GM12878 (cell line): ENCODE measurements at regions not wholly inside any gene's neighbourhood (a gene's known extent, or its start where the extent isn't known, plus 50 kb on each side); places are given as distances from the start of the nearest gene placed in this dataset.

Experiments used
- BHLHE40 ChIP-seq, 2 experiments: fragments of 450-650 bp in 1 of 2; IDR thresholded peaks; 2 replicates each; pipeline ENCODE4 v1.6.1; 2011 to 2017; ENCODE audit warnings: low read depth in 2 of 2, borderline replicate concordance in 1 of 2, improper control_type of control experiment in 1 of 2, low read length in 1 of 2, mild to moderate bottlenecking in 1 of 2
- ESRRA ChIP-seq: IDR thresholded peaks from 2 replicates; pipeline ENCODE4 v1.6.1; 2012; ENCODE audit warnings: mild to moderate bottlenecking, low read length, improper control_type of control experiment
- EZH2 ChIP-seq: IDR thresholded peaks from 2 replicates; pipeline ENCODE4 v1.6.1; 2012; ENCODE audit warnings: low read depth, mild to moderate bottlenecking, control low read depth, inconsistent platforms, low read length, borderline replicate concordance; ENCODE audit not compliant: control insufficient read depth
- LARP7 ChIP-seq: fragments of 450-650 bp; IDR thresholded peaks from 2 replicates; pipeline ENCODE4 v1.6.1; 2017; ENCODE audit warnings: mild to moderate bottlenecking
- NFIC ChIP-seq: IDR thresholded peaks from 2 replicates; pipeline ENCODE4 v1.6.1; 2012; ENCODE audit warnings: low read depth, mild to moderate bottlenecking, inconsistent platforms, low read length, moderate library complexity
- POLR2A ChIP-seq: IDR thresholded peaks from 2 replicates; pipeline ENCODE4 v1.6.1; 2011; ENCODE audit warnings: low read depth, mild to moderate bottlenecking, low read length
- RFX5 ChIP-seq: IDR thresholded peaks from 2 replicates; pipeline ENCODE4 v1.6.1; 2011; ENCODE audit warnings: low read depth, low read length, improper control_type of control experiment
- SMAD1 ChIP-seq: fragments of 450-650 bp; IDR thresholded peaks from 2 replicates; pipeline ENCODE4 v1.6.1; 2018; ENCODE audit warnings: mild to moderate bottlenecking, low read depth; ENCODE audit not compliant: partially characterized antibody
- SMARCA5 ChIP-seq: fragments of 450-650 bp; IDR thresholded peaks from 2 replicates; pipeline ENCODE4 v1.6.1; 2017; ENCODE audit warnings: mild to moderate bottlenecking
- STAT1 ChIP-seq: fragments of 450-650 bp; conservative IDR thresholded peaks from 2 replicates; pipeline ENCODE4 v1.6.1; 2014; ENCODE audit warnings: antibody characterized with exemption, mild to moderate bottlenecking
- TCF7 ChIP-seq: IDR thresholded peaks from 2 replicates; pipeline ENCODE4 v1.6.1; 2014; ENCODE audit warnings: antibody characterized with exemption, borderline replicate concordance
- TF ChIP-seq, protein P1 (sequence below), 3 experiments: IDR thresholded peaks in 2 of 3; conservative IDR thresholded peaks in 1 of 3; 2 replicates each; pipeline ENCODE4 v1.5.1; 2011; ENCODE audit warnings: low read depth in 3 of 3, low read length in 3 of 3, mild to moderate bottlenecking in 3 of 3, control low read depth in 2 of 3, moderate library complexity in 2 of 3, inconsistent platforms in 1 of 3, mixed read lengths in 1 of 3; ENCODE audit not compliant: control insufficient read depth in 2 of 3, insufficient read depth in 1 of 3; ENCODE audit errors: extremely low read depth in 1 of 3

DNA sequence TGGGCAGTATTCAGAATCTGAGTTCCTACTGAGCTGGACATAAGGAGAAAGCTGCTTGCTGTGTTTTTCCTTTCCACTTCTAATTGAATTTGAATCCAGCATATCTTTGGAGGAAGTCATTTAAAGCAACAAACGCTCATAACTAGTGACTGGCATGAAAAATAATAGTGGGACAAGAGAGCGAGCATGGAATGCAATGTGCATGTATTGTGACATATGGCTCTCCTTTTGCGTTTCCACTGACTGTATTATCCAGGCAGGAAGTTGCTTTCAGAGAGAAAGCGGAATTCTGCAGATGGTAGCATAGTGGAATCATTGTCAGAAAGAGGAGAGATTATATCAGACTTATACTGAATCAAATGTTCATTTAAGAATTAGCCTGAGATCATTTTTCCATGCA lies 368.6 kb downstream of the REEP3 start:
- TF ChIP-seq TCF7 (no peak), EZH2 (no peak), POLR2A (no peak), LARP7 (no peak), SMAD1 (no peak), RFX5 (no peak), NFIC (no peak), BHLHE40 (IDR thresholded peaks at IDR 0.05; ENCODE audit: borderline replicate concordance in 1 of 2, low read depth in 2 of 2, low read length in 1 of 2) (no peak), SMARCA5 (no peak), STAT1 (no peak), ESRRA (no peak)
- TF ChIP-seq, protein P1, sequence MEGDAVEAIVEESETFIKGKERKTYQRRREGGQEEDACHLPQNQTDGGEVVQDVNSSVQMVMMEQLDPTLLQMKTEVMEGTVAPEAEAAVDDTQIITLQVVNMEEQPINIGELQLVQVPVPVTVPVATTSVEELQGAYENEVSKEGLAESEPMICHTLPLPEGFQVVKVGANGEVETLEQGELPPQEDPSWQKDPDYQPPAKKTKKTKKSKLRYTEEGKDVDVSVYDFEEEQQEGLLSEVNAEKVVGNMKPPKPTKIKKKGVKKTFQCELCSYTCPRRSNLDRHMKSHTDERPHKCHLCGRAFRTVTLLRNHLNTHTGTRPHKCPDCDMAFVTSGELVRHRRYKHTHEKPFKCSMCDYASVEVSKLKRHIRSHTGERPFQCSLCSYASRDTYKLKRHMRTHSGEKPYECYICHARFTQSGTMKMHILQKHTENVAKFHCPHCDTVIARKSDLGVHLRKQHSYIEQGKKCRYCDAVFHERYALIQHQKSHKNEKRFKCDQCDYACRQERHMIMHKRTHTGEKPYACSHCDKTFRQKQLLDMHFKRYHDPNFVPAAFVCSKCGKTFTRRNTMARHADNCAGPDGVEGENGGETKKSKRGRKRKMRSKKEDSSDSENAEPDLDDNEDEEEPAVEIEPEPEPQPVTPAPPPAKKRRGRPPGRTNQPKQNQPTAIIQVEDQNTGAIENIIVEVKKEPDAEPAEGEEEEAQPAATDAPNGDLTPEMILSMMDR (IDR thresholded peaks at IDR 0.05 in 2 of 3, conservative IDR thresholded peaks at IDR 0.05 in 1 of 3; ENCODE audit: control insufficient read depth in 2 of 3, extremely low read depth in 1 of 3, insufficient read depth in 1 of 3, low read depth in 3 of 3, low read length in 3 of 3), result no peak
